Lung microvascular endothelial cell (primary cell): ENCODE measurements at regions not wholly inside any gene's neighbourhood (a gene's known extent, or its start where the extent isn't known, plus 50 kb on each side); places are given as distances from the start of the nearest gene placed in this dataset.
"Not testable (repeated sequence)": the region's sequence is repeated elsewhere in the genome, so short reads cannot be mapped to it uniquely, and the experiment has no call there.

ENCODE experiments used
- DNase-seq, 2 donors: peaks; one replicate each; pipeline versions ENCODE4 v3.0.0 to v3.0.0-alpha.2; 2010; ENCODE audit warnings: low read depth in 2 of 2

- no peak for DNase-seq
These were observed 66.6 kb upstream of the RHOU start for GRCh38 chr1:228668553-228669241.

GRCh38 chr1:228669242-228669585, 66.1 kb upstream of the RHOU start:
- DNase-seq, result no peak

DNA sequence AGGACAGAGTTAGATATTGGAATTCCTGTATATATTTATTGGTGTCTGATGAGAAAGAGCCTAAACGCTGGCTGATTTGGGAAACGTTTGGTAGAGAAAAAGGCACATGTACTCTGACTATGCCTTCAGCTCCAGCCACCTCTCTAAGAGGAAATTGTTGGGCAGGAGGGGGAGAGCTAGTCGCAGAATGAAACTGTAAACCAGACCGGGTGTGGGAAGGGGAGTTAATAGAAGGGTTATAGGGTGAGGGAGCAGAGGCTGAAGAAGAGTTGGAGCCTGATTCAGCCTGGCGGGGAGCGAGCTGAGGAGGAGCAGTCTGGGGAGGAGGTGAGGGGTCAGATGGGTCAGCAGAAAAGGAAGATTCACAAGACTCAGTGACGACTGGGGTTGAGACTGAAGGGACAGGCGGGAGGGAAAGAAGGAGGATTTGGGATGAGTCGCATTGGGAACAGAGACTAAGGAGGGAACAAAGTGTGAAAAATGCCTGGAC, 54.2 kb upstream of the RHOU start:
- not testable (repeated sequence) for DNase-seq

DNA sequence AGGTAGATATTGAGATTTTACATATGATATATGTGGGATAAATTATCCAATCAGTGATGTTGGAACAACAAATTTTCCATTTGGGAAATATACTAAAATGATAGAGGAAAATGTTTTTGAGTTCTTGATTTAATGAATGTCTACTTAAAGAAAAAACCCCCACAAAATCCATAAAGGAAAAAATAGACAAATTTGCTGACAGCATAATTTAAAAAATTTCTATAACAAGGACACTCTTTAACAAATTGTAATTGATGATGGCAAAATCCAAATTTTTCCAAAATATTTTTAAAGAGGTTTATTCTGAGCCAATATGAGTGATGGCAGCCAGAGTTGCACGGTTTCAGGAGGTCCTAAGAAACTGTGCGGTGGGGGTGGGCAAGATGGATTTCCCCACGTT, 51.9 kb upstream of the RHOU start:
- DNase-seq, result no peak

DNA sequence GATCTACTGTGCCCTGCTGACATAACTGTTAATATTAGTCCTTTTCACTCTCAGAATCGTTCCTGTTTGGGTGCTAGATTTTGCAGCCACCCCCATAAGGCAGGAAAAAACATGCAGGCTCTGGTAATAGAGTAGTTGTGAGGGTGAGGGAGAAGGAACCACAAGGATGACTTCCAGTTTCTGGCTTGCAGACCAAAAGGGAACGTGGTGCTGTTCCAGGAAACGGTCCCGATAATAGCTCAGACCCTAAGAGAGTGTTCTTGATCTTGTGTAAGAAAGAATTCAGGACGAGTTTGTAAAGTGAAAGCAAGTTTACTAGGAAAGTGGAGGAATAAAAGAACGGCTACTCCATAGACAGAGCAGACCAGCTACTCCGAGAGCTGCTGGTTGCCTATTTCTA, 50.7 kb upstream of the RHOU start:
- no peak for DNase-seq

- DNase-seq, result no peak
These were observed 50.1 kb upstream of the RHOU start for GRCh38 chr1:228685081-228685660.
